ENCODE measurements at regions not wholly inside any gene's neighbourhood (a gene's known extent, or its start where the extent isn't known, plus 50 kb on each side); places are given as distances from the start of the nearest gene placed in this dataset.

DNA sequence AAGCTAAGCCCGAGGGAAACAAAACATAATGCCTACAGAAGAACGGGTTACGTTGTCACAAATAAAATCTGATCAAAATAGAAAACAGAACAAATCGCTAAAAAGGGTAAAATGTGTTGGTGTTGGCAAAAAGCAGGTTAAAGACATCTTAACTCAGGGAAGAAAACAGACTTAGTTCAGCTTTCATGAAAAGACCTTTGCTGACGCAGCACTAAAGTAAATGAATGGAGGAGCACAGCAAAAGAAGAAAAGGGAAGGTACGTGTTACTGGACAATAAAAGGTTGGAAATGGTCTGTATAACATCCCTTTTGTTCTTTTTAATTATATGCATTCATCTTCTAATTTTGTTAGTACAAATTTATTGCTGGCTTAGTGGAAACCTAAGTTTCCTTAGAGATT lies 117.4 kb upstream of the DSEL start:
- no peak for DNase-seq

- no peak for DNase-seq
These were observed 105.4 kb upstream of the DSEL start for GRCh38 chr18:67621906-67622305.

DNA sequence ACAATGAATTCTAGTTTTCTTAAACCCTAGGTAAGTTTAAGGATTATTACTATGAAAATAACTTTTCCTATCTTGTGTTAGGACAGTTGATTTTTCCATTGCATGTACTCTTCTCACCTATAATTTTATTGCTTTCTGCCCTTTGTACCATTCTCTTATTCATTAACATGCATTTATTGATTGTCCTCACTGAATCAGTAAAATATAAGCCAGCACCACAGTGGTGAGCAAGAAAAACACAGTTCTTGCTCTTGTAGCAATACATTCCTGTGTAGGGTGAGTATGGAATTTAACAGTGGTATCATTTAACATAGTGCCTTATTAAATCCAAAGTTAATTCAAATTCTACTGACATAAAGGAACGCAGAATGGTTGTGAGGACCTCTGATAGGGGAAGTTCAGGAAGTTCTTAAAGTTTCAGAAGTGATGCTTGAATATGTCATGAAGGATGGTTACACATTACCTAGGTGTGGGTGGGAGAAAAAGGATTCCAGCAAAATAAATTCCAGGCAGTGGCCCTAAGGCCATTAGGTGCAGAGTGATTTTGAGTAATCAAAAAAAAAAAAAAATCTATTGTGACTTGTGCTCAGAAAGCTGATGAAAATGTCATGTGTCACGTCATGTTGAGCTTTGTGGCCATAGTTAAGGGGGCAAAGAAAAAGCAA lies 104.7 kb upstream of the DSEL start:
- no peak for DNase-seq

GRCh38 chr18:67618061-67618460 lies 101.5 kb upstream of the DSEL start:
- no peak for DNase-seq

DNA sequence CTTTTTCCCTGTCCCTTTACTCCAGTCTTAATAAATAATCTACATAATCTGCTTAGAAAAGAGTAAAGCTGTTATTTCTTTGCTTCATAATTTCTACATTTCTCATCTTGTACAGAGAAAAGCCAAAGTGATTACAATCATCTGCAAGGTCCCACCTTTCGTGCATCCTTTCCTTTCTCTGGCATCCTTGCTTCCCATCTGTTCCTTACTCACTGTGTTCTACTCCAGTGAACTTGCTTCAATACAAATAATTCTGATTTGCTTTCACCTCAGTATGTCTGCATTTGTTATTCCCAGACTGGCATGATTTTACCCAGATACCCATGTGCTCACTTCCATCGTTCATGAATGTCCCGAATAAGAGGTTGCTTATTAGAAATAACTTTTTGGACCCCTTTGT lies 99.4 kb upstream of the DSEL start:
- DNase-seq: no peak

- no peak for DNase-seq
These were observed 97.2 kb upstream of the DSEL start for GRCh38 chr18:67613731-67614130.

DNA sequence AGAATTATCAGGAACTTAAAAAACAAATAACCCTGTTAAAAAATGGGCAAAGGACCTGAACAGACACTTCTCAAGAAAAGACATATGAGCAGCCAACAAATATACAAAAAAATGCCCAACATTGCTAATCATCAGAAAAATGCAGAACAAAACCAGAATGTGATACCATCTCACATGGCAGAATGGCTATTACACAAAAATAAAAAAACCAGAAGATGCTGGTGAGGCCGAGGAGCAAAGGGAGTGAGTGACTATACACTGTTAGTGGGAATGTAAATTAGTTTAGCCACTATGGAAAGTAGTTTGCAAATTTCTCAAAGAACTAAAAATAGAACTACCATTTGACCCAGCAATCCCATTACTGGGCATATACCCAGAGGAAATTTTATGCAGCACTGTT lies 95.8 kb upstream of the DSEL start:
- no peak for DNase-seq

GRCh38 chr18:67608615-67609273 lies 92.2 kb upstream of the DSEL start:
- DNase-seq: no peak

GRCh38 chr18:67608191-67608590 lies 91.7 kb upstream of the DSEL start:
- no peak for DNase-seq

GRCh38 chr18:67600181-67601180 lies 84.0 kb upstream of the DSEL start:
- no peak for DNase-seq

DNA sequence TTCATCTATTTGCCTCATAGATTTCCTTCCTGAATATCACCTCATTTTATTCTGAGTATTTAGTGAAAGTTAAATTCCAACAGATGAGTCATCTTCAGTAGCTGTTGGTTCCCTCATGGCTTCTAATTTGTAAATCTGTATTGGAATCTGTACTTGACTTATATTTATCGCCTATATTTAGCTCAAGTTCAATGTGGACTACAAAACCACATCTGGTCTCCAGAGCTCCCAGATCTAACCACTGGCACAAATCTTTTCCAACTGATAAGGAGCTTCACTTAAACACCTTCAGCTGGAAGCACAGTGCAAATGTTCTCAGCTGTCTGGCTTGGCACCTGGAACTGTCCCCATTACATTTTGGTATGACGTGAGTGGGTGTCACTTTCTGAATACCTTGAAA lies 82.8 kb upstream of the DSEL start:
- DNase-seq: peak; percentile 7

- no peak for DNase-seq
These were observed 81.2 kb upstream of the DSEL start for GRCh38 chr18:67597759-67598158.

DNA sequence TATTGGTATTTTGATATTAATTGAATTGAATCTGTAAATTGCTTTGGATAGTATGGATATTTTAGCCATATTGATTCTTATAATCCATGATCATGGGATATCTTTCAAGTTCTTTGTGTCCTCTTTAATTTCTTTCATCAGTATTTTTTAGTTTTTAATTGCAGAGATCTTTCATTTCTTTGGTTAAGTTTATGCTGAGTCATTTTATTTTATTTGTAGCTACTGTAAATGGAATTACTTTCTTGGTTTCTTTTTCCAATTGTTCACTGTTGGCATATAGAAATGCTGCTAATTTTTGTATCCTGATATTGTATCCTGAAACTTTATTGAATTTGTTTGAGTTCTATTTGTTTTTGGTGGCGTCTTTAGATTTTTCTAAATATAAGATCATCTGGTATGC lies 79.5 kb upstream of the DSEL start:
- DNase-seq: no peak

DNA sequence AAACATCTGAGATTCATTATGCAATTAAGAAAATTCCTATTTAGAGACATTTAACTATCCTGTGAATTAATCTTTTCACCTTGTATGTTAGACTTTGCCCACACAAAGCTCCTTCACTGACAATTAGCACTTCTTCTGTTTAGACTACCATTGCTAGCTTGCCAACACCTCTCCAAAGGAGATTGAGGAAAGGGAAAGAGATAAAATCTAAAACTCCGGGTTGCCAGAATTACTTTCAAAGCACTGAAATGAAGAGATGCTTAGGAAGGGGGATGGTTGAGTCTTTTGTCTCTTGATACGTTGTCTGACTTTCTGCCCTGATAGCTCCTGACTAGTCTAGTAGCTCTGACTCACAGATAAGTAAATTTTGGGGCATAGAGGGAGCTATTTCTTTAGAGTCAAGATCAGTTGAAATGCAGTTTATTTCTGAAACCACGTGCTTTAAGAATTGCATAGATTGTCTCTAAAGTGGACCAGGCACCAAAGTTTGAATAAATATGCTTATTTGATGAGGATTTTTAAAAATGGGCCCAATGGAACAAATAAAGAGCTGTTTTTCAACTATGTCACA lies 74.1 kb upstream of the DSEL start:
- DNase-seq: no peak

GRCh38 chr18:67589325-67589724 lies 72.8 kb upstream of the DSEL start:
- DNase-seq: peak; percentile 4

DNA sequence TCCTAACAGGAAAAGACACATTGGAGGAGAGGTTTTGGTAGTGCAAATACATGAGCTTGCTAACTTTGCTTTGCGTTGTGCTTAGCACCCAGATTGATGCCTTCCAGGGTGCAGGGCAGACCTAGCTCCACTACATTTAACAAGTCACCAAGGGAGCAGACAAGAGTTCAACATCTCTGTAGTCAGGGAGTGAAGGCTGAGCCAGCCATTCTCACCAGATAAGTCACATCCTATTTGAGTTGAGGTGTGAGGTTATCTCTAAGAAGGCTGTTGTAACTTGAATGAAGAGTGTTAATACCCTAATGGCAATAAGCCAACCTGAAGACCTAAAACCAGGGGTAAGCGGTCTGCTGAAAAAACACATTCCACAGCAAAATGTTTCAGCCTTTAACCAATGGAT lies 69.6 kb upstream of the DSEL start:
- no peak for DNase-seq

DNA sequence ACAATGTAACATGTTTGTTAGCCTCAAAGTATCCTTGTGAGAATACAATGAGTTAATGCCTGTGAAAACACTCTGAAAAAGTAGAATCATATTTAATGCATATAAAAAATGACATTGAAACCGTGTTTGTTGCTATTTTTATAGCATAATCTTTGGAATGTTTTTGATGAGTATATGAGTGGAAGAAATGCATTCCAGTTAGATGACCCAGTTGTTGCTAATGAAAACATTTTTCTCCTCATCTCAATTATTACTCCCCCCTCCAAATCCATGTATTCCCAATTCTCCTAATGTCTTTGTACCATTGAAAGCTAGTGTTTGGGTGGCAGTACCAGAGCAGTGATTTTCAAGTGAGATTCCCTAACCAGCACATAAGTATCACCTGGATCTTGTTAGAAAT lies 67.1 kb upstream of the DSEL start:
- no peak for DNase-seq

DNA sequence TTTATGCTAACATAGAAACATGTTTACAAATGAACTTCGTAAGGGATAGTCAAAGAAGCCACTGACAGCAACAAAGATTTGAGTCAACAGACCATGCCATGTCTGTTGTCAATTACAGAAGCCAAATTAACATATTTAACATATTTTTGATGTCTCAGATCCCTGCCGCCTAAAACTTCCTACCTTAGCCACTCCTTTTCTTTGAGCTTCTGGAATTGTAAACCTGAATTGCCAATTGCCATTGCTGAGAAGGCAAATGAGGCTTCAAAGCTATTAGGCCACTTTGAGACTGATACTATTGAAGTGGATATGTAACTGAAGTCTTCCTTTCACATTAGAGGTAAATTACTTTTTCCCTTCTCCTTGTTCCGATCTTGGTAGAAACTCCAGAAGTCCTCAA lies 66.0 kb upstream of the DSEL start:
- DNase-seq: no peak

GRCh38 chr18:67581178-67581577 lies 64.7 kb upstream of the DSEL start:
- DNase-seq: no peak

- DNase-seq: no peak
These were observed 60.9 kb upstream of the DSEL start for GRCh38 chr18:67577386-67577785.

GRCh38 chr18:67574749-67575148 lies 58.2 kb upstream of the DSEL start:
- no peak for DNase-seq

GRCh38 chr18:67568166-67568565 lies 51.6 kb upstream of the DSEL start:
- no peak for DNase-seq
